ENCODE measurements at regions not wholly inside any gene's neighbourhood (a gene's known extent, or its start where the extent isn't known, plus 50 kb on each side); places are given as distances from the start of the nearest gene placed in this dataset.

- ChIA-PET POLR2A (no interaction called here), CTCF (no interaction called here)
- intact Hi-C loops (cut with micrococcal nuclease) = no loop called here
- no peak for ATAC-seq (ENCODE audit: low read depth)
- Histone ChIP-seq H3K27me3 (replicated peaks in 1 of 4; ENCODE audit: control extremely low read depth in 1 of 4, control insufficient read depth in 3 of 4, insufficient read depth in 4 of 4, low read length in 3 of 4) (no peaks in the 10 kb centered on the region), H3K79me2 (ENCODE audit: control insufficient read depth, insufficient read depth, low read length) (no peaks in the 10 kb centered on the region), H3K4me1 (ENCODE audit: control insufficient read depth in 2 of 2, insufficient read depth in 2 of 2, low read length in 2 of 2) (no peaks in the 10 kb centered on the region), H3K9ac (ENCODE audit: low read length) (no peak overlapping the region), H3K4me3 (ENCODE audit: control extremely low read depth in 1 of 5, extremely low read depth in 1 of 5, insufficient read depth in 1 of 5, low read depth in 2 of 5, low read length in 4 of 5) (no peak overlapping the region), H3K27ac (ENCODE audit: low read length in 2 of 2) (no peak overlapping the region), H3K9me3 (ENCODE audit: control extremely low read depth in 1 of 3, control insufficient read depth in 2 of 3, insufficient read depth in 1 of 3, low read length in 2 of 3) (no peaks in the 10 kb centered on the region), H2AFZ (ENCODE audit: insufficient read depth, low read depth, low read length, poor library complexity, severe bottlenecking) (no peak overlapping the region), H3K36me3 (replicated peaks in 1 of 2; ENCODE audit: control extremely low read depth in 1 of 2, control insufficient read depth in 1 of 2, extremely low read depth in 1 of 2, insufficient read depth in 2 of 2, low read length in 1 of 2) (no peaks in the 10 kb centered on the region), H3K4me2 (replicated peaks; ENCODE audit: low read depth, low read length, poor library complexity, severe bottlenecking) (no peak overlapping the region), H4K20me1 (ENCODE audit: control insufficient read depth, insufficient read depth, low read length, poor library complexity, severe bottlenecking) (no peaks in the 10 kb centered on the region)
- no peak for DNase-seq
- Mint-ChIP-seq H3K27ac (no peak overlapping the region), H3K9me3 (ENCODE audit: insufficient read depth) (no peaks in the 10 kb centered on the region), H3K4me3 (no peak overlapping the region), H3K27me3 (peaks cover 7% of the 10 kb centered on the region), H3K4me1 (no peaks in the 10 kb centered on the region)
- WGBS (ENCODE audit: insufficient coverage) = no CpG with 5 or more reads among the region's 3 CpGs
- TF ChIP-seq CTCF (IDR thresholded peaks at IDR 0.05) = no peak
- TF ChIP-seq EZH2 (IDR thresholded peaks at IDR 0.05; ENCODE audit: borderline replicate concordance, insufficient read depth, low read depth, low read length, poor library complexity, severe bottlenecking) = no peak
These were observed 654.9 kb upstream of the TBL1XR1 start for GRCh38 chr3:177852001-177852807.

GRCh38 chr3:177855021-177855420 is 657.7 kb upstream of the TBL1XR1 start:
- Mint-ChIP-seq H3K4me3 (no peak overlapping the region), H3K27me3 (peaks cover 17% of the 10 kb centered on the region), H3K9me3 (ENCODE audit: insufficient read depth) (peaks cover 3% of the 10 kb centered on the region), H3K4me1 (no peaks in the 10 kb centered on the region), H3K27ac (no peak overlapping the region)
- no peaks in the 10 kb centered on the region for H3K36me3 ChIP-seq (replicated peaks in 1 of 2; ENCODE audit: control extremely low read depth in 1 of 2, control insufficient read depth in 1 of 2, extremely low read depth in 1 of 2, insufficient read depth in 2 of 2, low read length in 1 of 2)
- no peak overlapping the region for H3K9ac ChIP-seq (ENCODE audit: low read length)
- no peaks in the 10 kb centered on the region for H3K27me3 ChIP-seq (replicated peaks in 1 of 4; ENCODE audit: control extremely low read depth in 1 of 4, control insufficient read depth in 3 of 4, insufficient read depth in 4 of 4, low read length in 3 of 4)
- no peak overlapping the region for H3K4me3 ChIP-seq (ENCODE audit: control extremely low read depth in 1 of 5, extremely low read depth in 1 of 5, insufficient read depth in 1 of 5, low read depth in 2 of 5, low read length in 4 of 5)
- ATAC-seq (ENCODE audit: low read depth) (no peak), DNase-seq (no peak)
- H4K20me1 ChIP-seq (ENCODE audit: control insufficient read depth, insufficient read depth, low read length, poor library complexity, severe bottlenecking) = no peaks in the 10 kb centered on the region
- H3K4me2 ChIP-seq (replicated peaks; ENCODE audit: low read depth, low read length, poor library complexity, severe bottlenecking) = no peak overlapping the region
- intact Hi-C loops (cut with micrococcal nuclease) = no loop called here
- peaks cover 0 to 4% (median 0%) of the 10 kb centered on the region in 3 donors for H3K9me3 ChIP-seq (ENCODE audit: control extremely low read depth in 1 of 3, control insufficient read depth in 2 of 3, insufficient read depth in 1 of 3, low read length in 2 of 3)
- H3K4me1 ChIP-seq (ENCODE audit: control insufficient read depth in 2 of 2, insufficient read depth in 2 of 2, low read length in 2 of 2) = no peaks in the 10 kb centered on the region
- no peak overlapping the region for H2AFZ ChIP-seq (ENCODE audit: insufficient read depth, low read depth, low read length, poor library complexity, severe bottlenecking)
- H3K27ac ChIP-seq (ENCODE audit: low read length in 2 of 2) = no peak overlapping the region
- POLR2A ChIA-PET = no interaction called here
- CTCF ChIA-PET = no interaction called here
- no peaks in the 10 kb centered on the region for H3K79me2 ChIP-seq (ENCODE audit: control insufficient read depth, insufficient read depth, low read length)
- TF ChIP-seq CTCF (IDR thresholded peaks at IDR 0.05) = no peak
- TF ChIP-seq EZH2 (IDR thresholded peaks at IDR 0.05; ENCODE audit: borderline replicate concordance, insufficient read depth, low read depth, low read length, poor library complexity, severe bottlenecking) = no peak
- no CpG with 5 or more reads among the region's 2 CpGs for WGBS (ENCODE audit: insufficient coverage)
